SK-N-MC (cell line): ENCODE measurements at regions not wholly inside any gene's neighbourhood (a gene's known extent, or its start where the extent isn't known, plus 50 kb on each side); places are given as distances from the start of the nearest gene placed in this dataset.

Source experiments
- EZH2 ChIP-seq: fragments of 200-600 bp; sonication (generic); IDR thresholded peaks from one replicate; pipeline ENCODE4 v1.6.1; 2017; ENCODE audit warnings: antibody characterized with exemption
- FOXP2 ChIP-seq: optimal IDR thresholded peaks from 2 replicates; pipeline ENCODE3; 2011; ENCODE audit warnings: mild to moderate bottlenecking, moderate library complexity; ENCODE audit not compliant: insufficient read depth; ENCODE audit errors: extremely low read length, control extremely low read depth
- POLR2AphosphoS5 ChIP-seq: IDR thresholded peaks from 2 replicates; pipeline ENCODE4 v1.6.1; 2012; ENCODE audit warnings: mild to moderate bottlenecking, low read depth, low read length, borderline replicate concordance

DNA sequence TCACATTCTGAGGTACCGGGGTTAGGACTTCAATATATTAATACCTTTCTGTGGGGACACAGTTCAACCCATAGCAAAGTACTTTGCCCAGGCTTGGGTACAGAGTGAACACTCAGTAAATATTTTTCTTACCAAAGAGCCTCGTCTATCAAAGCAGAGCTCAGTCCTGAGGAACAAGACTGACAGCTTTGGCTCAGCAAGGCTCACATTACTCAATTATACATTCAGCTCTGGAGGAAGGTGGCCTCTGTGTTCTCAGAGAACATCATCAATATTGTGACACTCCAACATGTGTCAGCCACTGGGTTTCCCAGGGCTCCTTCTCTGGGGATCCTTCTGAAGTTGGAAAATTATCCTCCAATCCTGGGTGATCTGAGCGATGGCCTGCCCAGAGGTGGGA, 186.4 kb downstream of the NMUR2 start:
- TF ChIP-seq POLR2AphosphoS5 (no peak), EZH2 (no peak), FOXP2 (no peak)
